GM13977 (cell line): ENCODE measurements at regions not wholly inside any gene's neighbourhood (a gene's known extent, or its start where the extent isn't known, plus 50 kb on each side); places are given as distances from the start of the nearest gene placed in this dataset.

ENCODE experiments used
- DNase-seq: peaks from one replicate; pipeline ENCODE4 v3.0.0; 2012; ENCODE audit warnings: low spot score
- in situ Hi-C: fragments of 300-500 bp; cut with MboI; formaldehyde crosslinking; loops from one replicate; pipeline ENCODE4 v1.12.0; 2022; ENCODE audit warnings: low sequenced_read_pairs, low pct_unique_long_range_greater_than_20kb, mixed read lengths, inconsistent platforms; ENCODE audit not compliant: unreplicated experiment
- TF ChIP-seq, protein P1 (sequence below): IDR thresholded peaks from 2 replicates; pipeline ENCODE4 v1.5.1; 2012; ENCODE audit warnings: mild to moderate bottlenecking, control low read depth; ENCODE audit not compliant: insufficient read depth; ENCODE audit errors: extremely low read depth, missing control alignments

DNA sequence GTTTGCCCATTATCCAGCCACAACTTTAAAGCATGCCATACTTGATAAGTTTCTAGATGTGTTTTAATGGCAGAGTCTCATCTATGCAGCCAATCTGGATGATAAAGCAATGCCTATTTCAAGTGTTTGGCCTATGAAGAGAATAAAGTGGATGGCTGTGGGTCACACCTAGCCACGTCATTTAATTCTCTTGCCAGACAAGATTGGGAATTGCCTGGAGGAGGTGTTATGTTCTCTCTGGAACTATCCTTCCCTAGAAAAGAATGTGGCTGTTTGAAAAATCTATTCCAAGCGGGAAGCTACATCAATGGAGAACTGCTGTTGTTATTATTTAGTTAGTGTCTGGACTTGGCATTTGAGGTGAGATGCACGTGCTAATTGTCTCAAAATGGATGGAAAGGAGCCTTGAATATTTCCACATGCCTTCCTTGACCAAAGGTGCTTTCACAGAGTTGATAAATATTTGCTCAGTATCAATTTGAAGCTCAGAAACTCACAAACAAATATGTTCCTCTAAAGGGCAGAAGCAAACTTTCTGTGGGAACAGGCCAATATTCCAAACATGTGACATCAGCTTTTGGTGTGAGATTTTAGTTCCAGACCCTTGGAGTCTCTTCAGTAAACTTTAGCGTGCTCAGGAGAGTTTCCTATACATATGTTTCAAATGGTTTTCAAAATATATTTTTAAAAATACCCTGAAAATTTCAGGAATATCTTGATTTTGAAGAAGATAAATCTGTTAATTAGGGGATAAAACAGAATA lies 510.6 kb upstream of the SGO1 start:
- DNase-seq: no peak
- TF ChIP-seq, protein P1, sequence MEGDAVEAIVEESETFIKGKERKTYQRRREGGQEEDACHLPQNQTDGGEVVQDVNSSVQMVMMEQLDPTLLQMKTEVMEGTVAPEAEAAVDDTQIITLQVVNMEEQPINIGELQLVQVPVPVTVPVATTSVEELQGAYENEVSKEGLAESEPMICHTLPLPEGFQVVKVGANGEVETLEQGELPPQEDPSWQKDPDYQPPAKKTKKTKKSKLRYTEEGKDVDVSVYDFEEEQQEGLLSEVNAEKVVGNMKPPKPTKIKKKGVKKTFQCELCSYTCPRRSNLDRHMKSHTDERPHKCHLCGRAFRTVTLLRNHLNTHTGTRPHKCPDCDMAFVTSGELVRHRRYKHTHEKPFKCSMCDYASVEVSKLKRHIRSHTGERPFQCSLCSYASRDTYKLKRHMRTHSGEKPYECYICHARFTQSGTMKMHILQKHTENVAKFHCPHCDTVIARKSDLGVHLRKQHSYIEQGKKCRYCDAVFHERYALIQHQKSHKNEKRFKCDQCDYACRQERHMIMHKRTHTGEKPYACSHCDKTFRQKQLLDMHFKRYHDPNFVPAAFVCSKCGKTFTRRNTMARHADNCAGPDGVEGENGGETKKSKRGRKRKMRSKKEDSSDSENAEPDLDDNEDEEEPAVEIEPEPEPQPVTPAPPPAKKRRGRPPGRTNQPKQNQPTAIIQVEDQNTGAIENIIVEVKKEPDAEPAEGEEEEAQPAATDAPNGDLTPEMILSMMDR: no peak
- in situ Hi-C loops: no loop called here

DNA sequence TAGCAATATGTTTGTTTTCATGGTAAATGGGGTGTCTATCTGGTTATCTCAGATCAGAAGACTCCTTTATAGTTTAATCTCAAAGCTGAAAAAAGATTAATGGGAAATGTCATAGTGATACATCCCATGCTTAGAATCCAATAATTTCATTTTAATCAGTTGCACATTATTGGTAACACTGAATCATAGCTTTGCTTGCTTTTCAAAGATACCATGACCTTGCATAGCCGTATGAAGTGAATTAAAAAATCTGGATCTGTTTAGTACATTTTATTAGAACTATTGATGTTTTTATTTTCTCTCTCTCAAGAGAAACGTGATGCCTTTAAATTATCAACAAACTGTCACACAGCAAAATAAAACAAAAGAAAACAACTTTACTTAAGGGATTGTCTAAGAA lies 506.7 kb upstream of the SGO1 start:
- DNase-seq: no peak
- in situ Hi-C loops: no loop called here
- TF ChIP-seq, protein P1: no peak

DNA sequence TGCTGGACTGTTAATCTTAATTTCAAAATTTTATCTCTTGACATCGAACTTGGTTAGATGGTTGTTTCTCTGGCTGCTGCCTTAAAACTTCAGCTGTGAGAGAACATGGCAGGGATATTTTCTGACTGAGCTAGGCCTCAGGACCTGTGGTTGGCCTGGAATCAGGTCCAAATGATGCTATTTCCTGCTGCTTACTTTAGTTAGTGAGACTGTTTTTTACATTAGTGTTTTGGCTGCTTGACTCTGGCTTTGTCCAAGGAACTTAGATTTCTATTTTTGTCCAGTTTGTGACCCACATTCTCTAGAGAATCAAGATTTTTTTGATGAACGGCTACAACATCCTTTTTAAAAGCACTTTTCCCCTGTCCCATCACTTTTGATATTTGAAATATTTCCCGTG lies 497.9 kb upstream of the SGO1 start:
- in situ Hi-C loops: no loop called here
- TF ChIP-seq, protein P1: no peak
- DNase-seq: no peak

DNA sequence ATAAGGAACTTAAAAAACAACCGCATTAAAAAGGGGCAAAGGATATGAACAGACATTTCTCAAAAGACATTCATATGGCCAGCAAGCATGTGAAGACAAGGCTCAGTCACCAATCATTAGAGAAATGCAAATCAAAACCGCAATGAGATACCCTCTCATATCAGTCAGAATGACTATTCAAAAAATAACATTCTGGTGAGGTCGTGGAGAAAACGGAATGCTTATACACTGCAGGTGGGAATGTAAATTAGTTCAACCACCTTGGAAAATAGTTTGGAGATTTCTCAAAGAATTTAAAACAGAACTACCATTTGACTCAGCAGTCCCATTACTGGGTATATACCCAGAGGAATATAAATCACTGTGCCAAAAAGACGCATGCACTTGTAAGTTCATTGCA lies 496.6 kb upstream of the SGO1 start:
- TF ChIP-seq, protein P1: no peak
- DNase-seq: no peak
- in situ Hi-C loops: no loop called here

DNA sequence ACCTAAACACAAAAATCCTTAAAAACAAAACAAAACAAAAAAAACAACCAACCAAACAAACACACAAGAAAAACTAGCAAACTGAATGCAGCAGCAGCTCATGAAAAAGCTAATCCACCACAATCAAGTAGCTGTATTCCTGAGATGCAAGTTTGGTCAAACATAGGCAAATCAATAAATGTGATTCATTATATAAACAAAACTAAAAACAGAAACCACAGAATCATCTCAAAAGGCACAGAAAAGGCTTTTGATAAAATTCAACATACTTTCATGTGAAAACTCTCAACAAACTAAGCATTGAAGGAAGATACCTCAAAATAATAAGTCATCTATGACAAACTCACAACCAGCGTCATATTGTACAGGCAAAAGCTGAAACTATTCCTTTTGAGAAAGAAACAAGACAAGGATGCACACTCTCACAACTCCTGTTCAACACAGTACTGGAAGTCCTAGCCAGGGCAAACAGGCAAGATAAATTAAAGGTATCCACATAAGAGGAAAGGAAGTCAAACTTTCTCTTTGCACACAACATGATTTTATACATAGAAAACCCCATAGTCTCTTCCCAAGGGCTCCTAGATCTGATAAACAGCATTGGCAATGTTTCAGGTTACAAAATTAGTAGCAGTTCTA lies 495.1 kb upstream of the SGO1 start:
- in situ Hi-C loops: no loop called here
- no peak for DNase-seq
- TF ChIP-seq, protein P1: no peak

DNA sequence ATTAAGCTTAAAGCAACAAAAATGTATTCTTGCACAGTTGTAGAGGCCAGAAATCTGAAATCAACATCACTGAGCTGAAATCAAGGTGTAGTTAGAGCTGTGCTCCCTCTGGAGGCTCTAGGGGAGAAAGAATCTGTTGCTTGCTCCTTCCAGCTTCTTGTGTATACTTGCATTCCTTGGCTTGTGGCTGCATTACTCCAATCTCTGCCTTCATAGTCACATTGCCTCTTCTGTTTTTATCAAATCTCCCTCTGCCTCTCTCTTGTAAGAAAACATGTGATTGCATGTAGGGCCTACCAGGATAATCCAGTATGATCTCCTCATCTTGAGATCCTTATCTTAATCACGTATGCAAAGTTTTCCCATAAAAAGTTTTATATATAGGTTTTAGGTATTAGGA lies 487.9 kb upstream of the SGO1 start:
- TF ChIP-seq, protein P1: no peak
- in situ Hi-C loops: no loop called here

More for the DNA sequence above, 487.9 kb upstream of the SGO1 start:
- no peak for DNase-seq
